Neuronal stem cell (in vitro differentiated cells): ENCODE measurements at regions not wholly inside any gene's neighbourhood (a gene's known extent, or its start where the extent isn't known, plus 50 kb on each side); places are given as distances from the start of the nearest gene placed in this dataset.

Experiments
- DNase-seq: peaks from one replicate; pipeline ENCODE4 v3.0.0-alpha.2; 2013; ENCODE audit warnings: low spot score
- H2AFZ ChIP-seq: one replicate; pipeline ENCODE4 v1.6.1; 2013; ENCODE audit warnings: mild to moderate bottlenecking, low read length, inconsistent platforms
- H2AK5ac ChIP-seq: 2 replicates; pipeline ENCODE4 v1.6.1; 2013; ENCODE audit warnings: low read depth, mild to moderate bottlenecking, inconsistent platforms, low read length, moderate library complexity, mixed read lengths
- H2BK120ac ChIP-seq: 2 replicates; pipeline ENCODE4 v1.6.1; 2013; ENCODE audit warnings: low read depth, mild to moderate bottlenecking, inconsistent platforms, low read length, moderate library complexity, mixed read lengths
- H2BK12ac ChIP-seq: one replicate; pipeline ENCODE4 v1.6.1; 2013; ENCODE audit warnings: low read length, inconsistent platforms
- H2BK15ac ChIP-seq: 2 replicates; pipeline ENCODE4 v1.6.1; 2013; ENCODE audit warnings: mild to moderate bottlenecking, low read length, inconsistent platforms, mixed read lengths
- H2BK5ac ChIP-seq: one replicate; pipeline ENCODE4 v1.6.1; 2013; ENCODE audit warnings: inconsistent platforms, mild to moderate bottlenecking, low read length, moderate library complexity
- H3K14ac ChIP-seq: one replicate; pipeline ENCODE4 v1.6.1; 2013; ENCODE audit warnings: low read length, inconsistent platforms
- H3K18ac ChIP-seq: 2 replicates; pipeline ENCODE4 v1.6.1; 2013; ENCODE audit warnings: low read length, inconsistent platforms
- H3K23ac ChIP-seq: 2 replicates; pipeline ENCODE4 v1.6.1; 2013; ENCODE audit warnings: low read depth, mild to moderate bottlenecking, mixed read lengths, low read length, inconsistent platforms; ENCODE audit not compliant: poor library complexity
- H3K27ac ChIP-seq: replicated peaks from 3 replicates; pipeline ENCODE4 v1.5.1; 2013; ENCODE audit warnings: low read length, inconsistent platforms
- H3K27me3 ChIP-seq, 3 experiments: 2 replicates each; pipeline ENCODE4 v1.6.1; 2013; ENCODE audit warnings: low read length in 3 of 3, mild to moderate bottlenecking in 2 of 3, inconsistent platforms in 1 of 3, low read depth in 1 of 3, mixed read lengths in 1 of 3, moderate library complexity in 1 of 3; ENCODE audit not compliant: control insufficient read depth in 3 of 3, insufficient read depth in 3 of 3
- H3K36me3 ChIP-seq, 2 donors: replicated peaks in 1 of 2; 2 replicates each; pipeline ENCODE4 v1.6.1; 2013; ENCODE audit warnings: low read length in 2 of 2; ENCODE audit not compliant: control insufficient read depth in 2 of 2, insufficient read depth in 2 of 2
- H3K4ac ChIP-seq: 2 replicates; pipeline ENCODE4 v1.6.1; 2013; ENCODE audit warnings: inconsistent platforms, mild to moderate bottlenecking, low read length, moderate library complexity
- H3K4me1 ChIP-seq, 2 donors: 1 replicate in 1 of 2; 2 replicates in 1 of 2; pipeline ENCODE4 v1.6.1; 2013; ENCODE audit warnings: low read length in 2 of 2, low read depth in 1 of 2; ENCODE audit not compliant: control insufficient read depth in 2 of 2, insufficient read depth in 1 of 2
- H3K4me2 ChIP-seq: one replicate; pipeline ENCODE4 v1.6.1; 2013; ENCODE audit warnings: mild to moderate bottlenecking, low read length, inconsistent platforms; ENCODE audit not compliant: insufficient read depth, poor library complexity, severe bottlenecking
- H3K4me3 ChIP-seq, 2 donors: 2 replicates each; pipeline ENCODE4 v1.5.1; 2013; ENCODE audit warnings: low read length in 2 of 2, mild to moderate bottlenecking in 2 of 2, inconsistent platforms in 1 of 2, moderate library complexity in 1 of 2
- H3K79me1 ChIP-seq: one replicate; pipeline ENCODE4 v1.6.1; 2013; ENCODE audit warnings: low read depth, mild to moderate bottlenecking, inconsistent platforms, low read length, moderate library complexity
- H3K9ac ChIP-seq: one replicate; pipeline ENCODE4 v1.6.1; 2013; ENCODE audit warnings: mild to moderate bottlenecking, low read depth, low read length, inconsistent platforms; ENCODE audit not compliant: poor library complexity
- H3K9me3 ChIP-seq, 2 donors: replicated peaks in 1 of 2; 2 replicates each; pipeline versions ENCODE3 to v1.6.1; 2013; ENCODE audit warnings: low read length in 2 of 2, mild to moderate bottlenecking in 2 of 2, inconsistent platforms in 1 of 2, low read depth in 1 of 2, mixed read lengths in 1 of 2, moderate library complexity in 1 of 2; ENCODE audit not compliant: control insufficient read depth in 2 of 2, insufficient read depth in 1 of 2
- H4K8ac ChIP-seq: one replicate; pipeline ENCODE4 v1.6.1; 2013; ENCODE audit warnings: low read depth, mild to moderate bottlenecking, inconsistent platforms, low read length, moderate library complexity
- H4K91ac ChIP-seq: one replicate; pipeline ENCODE4 v1.6.1; 2013; ENCODE audit warnings: low read length, low read depth, mild to moderate bottlenecking, inconsistent platforms; ENCODE audit not compliant: poor library complexity
- WGBS, 2 donors: extraction: QIAGEN DNeasy Blood & Tissue Kit; methylation state at CpG; one replicate each; pipeline ENCODE4 v1.1.7; 2013; ENCODE audit warnings: missing lambda C conversion rate in 2 of 2, mixed read lengths in 1 of 2; ENCODE audit not compliant: insufficient read length in 2 of 2, insufficient replicate concordance in 1 of 2; ENCODE audit errors: extremely low coverage in 2 of 2; 5-methylcytosine and 5-hydroxymethylcytosine counted together

DNA sequence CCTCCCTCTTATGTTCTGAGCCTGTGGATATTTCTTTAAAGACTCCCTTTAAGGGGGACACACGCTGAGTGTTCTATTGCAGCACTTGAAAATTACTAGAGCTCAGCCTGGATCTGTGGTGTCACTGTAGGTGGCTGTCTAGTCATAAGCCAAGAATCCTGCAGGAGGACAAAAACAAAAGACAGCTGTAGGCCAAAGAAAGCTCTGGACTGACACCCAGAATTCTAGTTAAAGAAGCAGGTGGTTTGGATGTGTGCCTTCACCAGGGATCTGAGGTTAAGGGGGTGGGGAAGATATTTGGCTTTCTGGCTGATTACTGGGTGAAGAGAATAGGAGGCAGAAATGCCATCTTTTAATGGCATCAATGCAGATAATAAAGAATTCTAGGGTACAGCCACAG, 842.5 kb upstream of the NXPH2 start:
- DNase-seq = no peak
- H2BK120ac ChIP-seq = no peak overlapping the region

DNA sequence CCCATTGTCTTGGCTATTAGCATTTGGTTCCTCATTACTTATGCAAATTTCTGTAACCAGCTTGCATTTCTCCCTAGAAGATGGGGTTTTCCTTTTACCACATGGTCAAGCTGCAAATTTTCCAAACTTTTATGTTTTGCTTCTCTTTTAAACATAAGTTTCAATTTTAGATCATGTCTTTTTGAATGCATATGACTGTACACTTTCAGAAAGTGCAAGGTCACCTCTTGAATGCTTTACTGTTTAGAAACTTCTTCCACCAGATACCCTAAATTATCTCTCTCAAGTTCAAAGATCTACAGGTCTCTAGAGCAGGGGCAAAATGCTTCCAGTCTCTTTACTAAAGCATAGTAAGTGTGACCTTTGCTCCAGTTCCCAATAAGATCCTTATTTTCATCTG, 837.6 kb upstream of the NXPH2 start:
- Histone ChIP-seq H3K14ac (no peak overlapping the region), H3K18ac (no peak overlapping the region), H3K9me3 (no peaks in the 10 kb centered on the region), H4K91ac (no peak overlapping the region), H3K36me3 (no peaks in the 10 kb centered on the region), H3K4ac (no peak overlapping the region), H3K4me3 (no peak overlapping the region), H2AK5ac (no peak overlapping the region), H3K27ac (no peak overlapping the region), H2BK15ac (no peak overlapping the region), H3K23ac (no peak overlapping the region), H2BK5ac (no peak overlapping the region), H2AFZ (no peak overlapping the region), H4K8ac (no peak overlapping the region), H2BK12ac (no peak overlapping the region), H3K4me2 (no peak overlapping the region), H3K4me1 (no peaks in the 10 kb centered on the region), H3K27me3 (no peaks in the 10 kb centered on the region), H3K79me1 (no peaks in the 10 kb centered on the region), H2BK120ac (no peak overlapping the region), H3K9ac (no peak overlapping the region)
- DNase-seq = no peak

More for the DNA sequence above, 842.5 kb upstream of the NXPH2 start:
- Histone ChIP-seq H3K79me1 (no peaks in the 10 kb centered on the region), H3K4me1 (no peaks in the 10 kb centered on the region), H4K91ac (no peak overlapping the region), H3K18ac (no peak overlapping the region), H3K4ac (no peak overlapping the region), H3K9me3 (no peaks in the 10 kb centered on the region), H3K27ac (no peak overlapping the region), H2AK5ac (no peak overlapping the region), H3K9ac (no peak overlapping the region), H2BK15ac (no peak overlapping the region), H2AFZ (no peak overlapping the region), H3K14ac (no peak overlapping the region), H3K36me3 (no peaks in the 10 kb centered on the region), H2BK5ac (no peak overlapping the region), H4K8ac (no peak overlapping the region), H3K27me3 (no peaks in the 10 kb centered on the region), H3K4me3 (no peak overlapping the region), H2BK12ac (no peak overlapping the region), H3K4me2 (no peak overlapping the region), H3K23ac (no peak overlapping the region)
- no CpG with 5 or more reads among the region's 1 CpG for WGBS, 2 donors

GRCh38 chr2:139613264-139613663, 833.1 kb upstream of the NXPH2 start:
- H2AFZ ChIP-seq = no peak overlapping the region
- no CpG with 5 or more reads among the region's 3 CpGs for WGBS, 2 donors
- no peaks in the 10 kb centered on the region for H3K79me1 ChIP-seq
- H3K14ac ChIP-seq = no peak overlapping the region
- H3K27me3 ChIP-seq = no peaks in the 10 kb centered on the region
- H2BK15ac ChIP-seq = no peak overlapping the region
- H3K4me2 ChIP-seq = no peak overlapping the region
- no peaks in the 10 kb centered on the region for H3K36me3 ChIP-seq
- no peak overlapping the region for H4K91ac ChIP-seq
- no peak overlapping the region for H3K27ac ChIP-seq
- no peak for DNase-seq
- no peak overlapping the region for H3K23ac ChIP-seq
- no peak overlapping the region for H2BK12ac ChIP-seq
- no peak overlapping the region for H2BK120ac ChIP-seq
- H2AK5ac ChIP-seq = no peak overlapping the region
- H3K9me3 ChIP-seq = peaks cover 2% of the 10 kb centered on the region in 2 donors
- H3K18ac ChIP-seq = no peak overlapping the region
- no peak overlapping the region for H3K4me3 ChIP-seq
- no peak overlapping the region for H4K8ac ChIP-seq
- H3K9ac ChIP-seq = no peak overlapping the region
- no peak overlapping the region for H2BK5ac ChIP-seq
- H3K4me1 ChIP-seq = peaks cover 3 to 5% of the 10 kb centered on the region in 2 donors
- no peak overlapping the region for H3K4ac ChIP-seq

- Histone ChIP-seq H3K9me3 (peaks cover 2% of the 10 kb centered on the region in 2 donors), H3K27ac (no peak overlapping the region), H2AK5ac (no peak overlapping the region), H3K9ac (no peak overlapping the region), H3K4me2 (no peak overlapping the region), H2BK120ac (no peak overlapping the region), H3K4ac (no peak overlapping the region), H3K36me3 (no peaks in the 10 kb centered on the region), H2BK5ac (no peak overlapping the region), H3K23ac (no peak overlapping the region), H2BK15ac (no peak overlapping the region), H3K18ac (no peak overlapping the region), H3K79me1 (no peaks in the 10 kb centered on the region), H2BK12ac (no peak overlapping the region), H3K14ac (no peak overlapping the region), H2AFZ (peak overlapping the region; percentile 77), H3K27me3 (no peaks in the 10 kb centered on the region), H4K91ac (no peak overlapping the region), H3K4me1 (peaks cover 3 to 5% of the 10 kb centered on the region in 2 donors), H3K4me3 (no peak overlapping the region), H4K8ac (no peak overlapping the region)
- DNase-seq = no peak
- WGBS, 2 donors = no CpG with 5 or more reads among the region's 3 CpGs
Measured at GRCh38 chr2:139610512-139610911, 830.3 kb upstream of the NXPH2 start.
